HEK293 (cell line): ENCODE measurements at regions not wholly inside any gene's neighbourhood (a gene's known extent, or its start where the extent isn't known, plus 50 kb on each side); places are given as distances from the start of the nearest gene placed in this dataset.

Experiments
- CTCF ChIA-PET: fragments of 350-600 bp; formaldehyde crosslinking; extraction: SDS; loops from one replicate; lab custom pipeline; 2021; ENCODE audit warnings: antibody characterized with exemption; lab: Yijun Ruan, JAX
- POLR2A ChIA-PET: fragments of 300-600 bp; formaldehyde crosslinking; extraction: SDS; loops from one replicate; lab custom pipeline; 2020; ENCODE audit warnings: antibody characterized with exemption, inconsistent platforms; lab: Yijun Ruan, JAX
- H3K27ac ChIP-seq: fragments of 200-500 bp; sonication (Bioruptor generic); 2 replicates; pipeline ENCODE4 v1.5.1; 2014; ENCODE audit warnings: low read depth, low read length, control low read depth, inconsistent platforms; ENCODE audit errors: extremely low read depth
- H3K36me3 ChIP-seq, 2 experiments: fragments of 200-500 bp in 1 of 2; sonication (Bioruptor generic) in 1 of 2; 1 replicate in 1 of 2; 2 replicates in 1 of 2; pipeline ENCODE4 v1.5.1; 2014 to 2017; ENCODE audit warnings: inconsistent platforms in 2 of 2, low read length in 2 of 2; ENCODE audit not compliant: control insufficient read depth in 2 of 2, insufficient read depth in 1 of 2
- H3K4me1 ChIP-seq: fragments of 200-500 bp; sonication (Bioruptor generic); 2 replicates; pipeline ENCODE4 v1.5.1; 2014; ENCODE audit warnings: mild to moderate bottlenecking, low read length, inconsistent platforms; ENCODE audit not compliant: control insufficient read depth, insufficient read depth
- H3K4me3 ChIP-seq: 2 replicates; pipeline ENCODE4 v1.5.1; 2011; ENCODE audit warnings: low read depth, mild to moderate bottlenecking, control low read depth, low read length, moderate library complexity
- H3K9me3 ChIP-seq: fragments of 200-500 bp; sonication (Bioruptor generic); 2 replicates; pipeline ENCODE4 v1.5.1; 2014; ENCODE audit warnings: low read depth, low read length, inconsistent platforms; ENCODE audit not compliant: control insufficient read depth, insufficient read depth
- BCL11A ChIP-seq: fragments of 450-650 bp; formaldehyde crosslinking; IDR thresholded peaks from 2 replicates; pipeline ENCODE4 v1.5.1; 2016; ENCODE audit warnings: low read depth, missing biosample characterization, missing genetic modification characterization
- EGR2 ChIP-seq: fragments of 450-650 bp; formaldehyde crosslinking; IDR thresholded peaks from 2 replicates; pipeline ENCODE4 v1.5.1; 2016; ENCODE audit warnings: low read depth, missing biosample characterization, missing genetic modification characterization
- FEZF1 ChIP-seq: fragments of 450-650 bp; formaldehyde crosslinking; IDR thresholded peaks from 2 replicates; pipeline ENCODE4 v1.5.1; 2016; ENCODE audit warnings: missing biosample characterization, missing genetic modification characterization
- HOXC10 ChIP-seq: sonication (generic); formaldehyde crosslinking; IDR thresholded peaks from 2 replicates; pipeline ENCODE4 v1.8.1; 2023; ENCODE audit warnings: mild to moderate bottlenecking, missing genetic modification reagents
- KLF9 ChIP-seq: fragments of 450-650 bp; formaldehyde crosslinking; IDR thresholded peaks from 2 replicates; pipeline ENCODE4 v1.5.1; 2016; ENCODE audit warnings: missing biosample characterization, missing genetic modification characterization, low read depth
- RBAK ChIP-seq: fragments of 450-650 bp; formaldehyde crosslinking; IDR thresholded peaks from 2 replicates; pipeline ENCODE4 v1.5.1; 2016; ENCODE audit warnings: missing biosample characterization, missing genetic modification characterization
- SCRT2 ChIP-seq: fragments of 450-650 bp; formaldehyde crosslinking; IDR thresholded peaks from 2 replicates; pipeline ENCODE4 v1.5.1; 2016; ENCODE audit warnings: missing biosample characterization, missing genetic modification characterization
- YY1 ChIP-seq: fragments of 450-650 bp; formaldehyde crosslinking; IDR thresholded peaks from 2 replicates; pipeline ENCODE4 v1.5.1; 2018; ENCODE audit warnings: missing biosample characterization, missing genetic modification characterization
- ZBTB20 ChIP-seq: fragments of 450-650 bp; formaldehyde crosslinking; IDR thresholded peaks from 2 replicates; pipeline ENCODE4 v1.5.1; 2016; ENCODE audit warnings: missing biosample characterization, missing genetic modification characterization
- ZFHX2 ChIP-seq: fragments of 450-650 bp; formaldehyde crosslinking; conservative IDR thresholded peaks from 2 replicates; pipeline ENCODE4 v1.5.1; 2016; ENCODE audit warnings: missing biosample characterization, missing genetic modification characterization
- ZFP3 ChIP-seq: fragments of 450-650 bp; formaldehyde crosslinking; IDR thresholded peaks from 2 replicates; pipeline ENCODE4 v1.5.1; 2016; ENCODE audit warnings: low read depth, missing biosample characterization, missing genetic modification characterization
- ZIC2 ChIP-seq: fragments of 450-650 bp; formaldehyde crosslinking; IDR thresholded peaks from 2 replicates; pipeline ENCODE4 v1.5.1; 2016; ENCODE audit warnings: missing biosample characterization, missing genetic modification characterization
- ZNF132 ChIP-seq: fragments of 450-650 bp; formaldehyde crosslinking; IDR thresholded peaks from 2 replicates; pipeline ENCODE4 v1.5.1; 2017; ENCODE audit warnings: missing biosample characterization, missing genetic modification characterization, borderline replicate concordance
- ZNF169 ChIP-seq: fragments of 450-650 bp; formaldehyde crosslinking; IDR thresholded peaks from 2 replicates; pipeline ENCODE4 v1.5.1; 2016; ENCODE audit warnings: missing biosample characterization, missing genetic modification characterization
- ZNF248 ChIP-seq: fragments of 450-650 bp; formaldehyde crosslinking; IDR thresholded peaks from 2 replicates; pipeline ENCODE4 v1.5.1; 2017; ENCODE audit warnings: missing biosample characterization, missing genetic modification characterization
- ZNF311 ChIP-seq: fragments of 450-650 bp; formaldehyde crosslinking; IDR thresholded peaks from 2 replicates; pipeline ENCODE4 v1.5.1; 2017; ENCODE audit warnings: missing biosample characterization, missing genetic modification characterization, borderline replicate concordance
- ZNF404 ChIP-seq: fragments of 450-650 bp; formaldehyde crosslinking; IDR thresholded peaks from 2 replicates; pipeline ENCODE4 v1.5.1; 2017; ENCODE audit warnings: missing biosample characterization, missing genetic modification characterization
- ZNF449 ChIP-seq: fragments of 450-650 bp; formaldehyde crosslinking; IDR thresholded peaks from 2 replicates; pipeline ENCODE4 v1.5.1; 2017; ENCODE audit warnings: missing biosample characterization, mild to moderate bottlenecking, missing genetic modification characterization, moderate library complexity
- ZNF555 ChIP-seq: fragments of 450-650 bp; formaldehyde crosslinking; conservative IDR thresholded peaks from 2 replicates; pipeline ENCODE4 v1.5.1; 2017; ENCODE audit warnings: missing biosample characterization, mild to moderate bottlenecking, missing genetic modification characterization, inconsistent platforms
- ZNF558 ChIP-seq: fragments of 450-650 bp; formaldehyde crosslinking; IDR thresholded peaks from 2 replicates; pipeline ENCODE4 v1.5.1; 2016; ENCODE audit warnings: missing biosample characterization, missing genetic modification characterization
- ZNF561 ChIP-seq: fragments of 450-650 bp; IDR thresholded peaks from 2 replicates; pipeline ENCODE4 v1.5.1; 2018; ENCODE audit warnings: missing biosample characterization, missing genetic modification characterization, borderline replicate concordance
- ZNF596 ChIP-seq: fragments of 450-650 bp; IDR thresholded peaks from 2 replicates; pipeline ENCODE4 v1.5.0; 2018; ENCODE audit warnings: missing biosample characterization, mild to moderate bottlenecking, missing genetic modification characterization, moderate library complexity
- ZNF600 ChIP-seq: fragments of 450-650 bp; formaldehyde crosslinking; IDR thresholded peaks from 2 replicates; pipeline ENCODE4 v1.5.1; 2016; ENCODE audit warnings: missing biosample characterization, missing genetic modification characterization
- ZNF624 ChIP-seq: fragments of 450-650 bp; formaldehyde crosslinking; IDR thresholded peaks from 2 replicates; pipeline ENCODE4 v1.5.1; 2017; ENCODE audit warnings: missing biosample characterization, missing genetic modification characterization
- ZNF658 ChIP-seq: fragments of 450-650 bp; formaldehyde crosslinking; IDR thresholded peaks from 2 replicates; pipeline ENCODE4; 2016; ENCODE audit warnings: missing biosample characterization, missing genetic modification characterization
- ZNF692 ChIP-seq: fragments of 450-650 bp; formaldehyde crosslinking; IDR thresholded peaks from 2 replicates; pipeline ENCODE4 v1.5.1; 2016; ENCODE audit warnings: missing biosample characterization, missing genetic modification characterization
- ZNF785 ChIP-seq: fragments of 450-650 bp; formaldehyde crosslinking; IDR thresholded peaks from 2 replicates; pipeline ENCODE4 v1.5.1; 2016; ENCODE audit warnings: missing biosample characterization, missing genetic modification characterization
- ZSCAN4 ChIP-seq: fragments of 450-650 bp; formaldehyde crosslinking; IDR thresholded peaks from 2 replicates; pipeline ENCODE4 v1.5.1; 2017; ENCODE audit warnings: missing biosample characterization, missing genetic modification characterization

- peaks cover 6% of the 10 kb centered on the region for H3K4me1 ChIP-seq
- no peak overlapping the region for H3K4me3 ChIP-seq
- CTCF ChIA-PET, result no interaction called here
- H3K27ac ChIP-seq, result no peak overlapping the region
- POLR2A ChIA-PET, result no interaction called here
- TF ChIP-seq ZIC2 (tag by site-specific recombination), result no peak
- TF ChIP-seq ZNF132 (tag by site-specific recombination), result no peak
- TF ChIP-seq EGR2 (tag by site-specific recombination), result no peak
- TF ChIP-seq SCRT2 (tag by site-specific recombination), result no peak
- no peak for TF ChIP-seq ZBTB20 (tag by site-specific recombination)
- no peaks in the 10 kb centered on the region for H3K36me3 ChIP-seq
- H3K9me3 ChIP-seq, result no peaks in the 10 kb centered on the region
Measured at GRCh38 chr13:32878163-32878562, 138.1 kb upstream of the KL start.

DNA sequence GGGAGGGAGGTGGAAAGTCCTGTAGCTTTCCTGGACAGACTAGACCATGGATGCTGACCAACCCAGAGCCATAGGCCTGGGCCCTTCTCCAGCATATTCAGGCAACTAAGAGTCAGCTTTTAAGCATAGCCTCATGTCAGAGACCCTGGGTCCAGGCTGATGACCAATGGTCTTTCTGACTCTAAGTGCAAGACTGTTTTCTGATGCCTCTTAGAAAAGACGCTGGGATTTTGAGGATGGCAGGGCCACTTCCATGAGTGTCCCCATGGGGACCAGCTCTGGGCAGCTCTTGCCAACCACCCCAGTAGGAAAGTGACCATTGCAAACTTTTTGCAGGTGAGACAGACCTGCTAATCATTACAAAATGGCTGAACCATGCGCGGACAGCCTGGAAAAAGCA lies 135.6 kb upstream of the KL start:
- Histone ChIP-seq H3K4me1 (peaks cover 6% of the 10 kb centered on the region), H3K9me3 (no peaks in the 10 kb centered on the region), H3K4me3 (no peak overlapping the region), H3K36me3 (no peaks in the 10 kb centered on the region), H3K27ac (no peak overlapping the region)
- ChIA-PET CTCF (interaction anchor here (1.2 kb wide), 1 partner anchor 20 kb away, joined by 5 read pairs; no protein-coding TSS in a partner anchor), POLR2A (no interaction called here)
- no peak for TF ChIP-seq RBAK (tag by site-specific recombination)
- TF ChIP-seq HOXC10 (CRISPR knock-in tag), result no peak
- no peak for TF ChIP-seq ZNF658 (tag by site-specific recombination)
- TF ChIP-seq ZNF785, result no peak
- TF ChIP-seq FEZF1, result no peak
- TF ChIP-seq ZFP3 (tag by site-specific recombination), result no peak
- TF ChIP-seq BCL11A (tag by site-specific recombination), result no peak
- no peak for TF ChIP-seq ZNF561 (tag by site-specific recombination)

DNA sequence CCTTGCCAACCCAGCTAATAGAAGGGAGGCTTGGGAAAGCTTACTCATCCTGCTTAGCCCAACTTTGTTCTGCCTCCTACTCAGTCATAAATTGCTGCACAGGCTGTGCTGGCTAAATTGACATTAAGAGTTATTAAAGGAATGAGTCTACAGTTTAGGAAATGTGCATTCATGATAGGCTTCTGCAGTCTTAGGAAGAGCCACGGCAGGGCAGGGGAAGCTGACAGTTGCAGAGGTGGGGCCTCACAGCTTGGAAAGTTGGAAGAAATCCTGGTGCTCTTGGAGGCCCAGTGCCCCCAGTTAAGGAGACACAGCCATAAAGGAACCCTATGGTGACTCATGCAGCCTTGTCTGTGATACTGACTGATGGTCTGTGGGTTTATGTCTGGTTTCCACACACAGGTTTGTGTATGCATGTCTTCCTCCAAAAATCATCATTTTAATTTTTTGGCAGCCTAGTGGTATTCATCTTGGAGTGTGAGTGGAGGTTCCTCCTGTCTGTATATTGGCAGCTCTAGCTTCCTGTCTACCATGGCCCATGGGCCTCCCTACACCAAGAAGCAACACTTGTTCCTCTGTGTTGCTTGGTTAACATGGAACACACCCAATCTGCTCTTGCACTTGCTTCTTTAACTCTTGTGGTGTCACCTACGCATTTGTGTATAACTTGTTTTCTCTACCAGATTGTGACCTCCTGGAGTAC lies 135.0 kb upstream of the KL start:
- Histone ChIP-seq H3K4me1 (peaks cover 6% of the 10 kb centered on the region), H3K4me3 (no peak overlapping the region), H3K36me3 (no peaks in the 10 kb centered on the region), H3K9me3 (no peaks in the 10 kb centered on the region), H3K27ac (no peak overlapping the region)
- POLR2A ChIA-PET, result no interaction called here
- CTCF ChIA-PET, result interaction anchor here (0.6 to 1.2 kb wide), 2 partner anchors 19 to 843 kb away, joined by 3 to 5 read pairs; no protein-coding TSS in a partner anchor
- TF ChIP-seq ZNF558 (peak; percentile 69), ZNF449 (tag by site-specific recombination) (peak; percentile 38; the same call in 1 of the 2 replicates), ZFHX2 (tag by site-specific recombination) (peak; percentile 49; the same call in 1 of the 2 replicates), ZNF624 (tag by site-specific recombination) (no peak), ZSCAN4 (no peak), ZNF692 (tag by site-specific recombination) (peak; percentile 45; the same call in 1 of the 2 replicates), ZNF248 (tag by site-specific recombination) (no peak), YY1 (tag by site-specific recombination) (no peak), ZFP3 (tag by site-specific recombination) (no peak), ZNF555 (no peak), EGR2 (tag by site-specific recombination) (0 out of 2 replicates have a peak, but pooled peaks have one; percentile 29), ZNF169 (tag by site-specific recombination) (no peak), KLF9 (no peak), ZNF596 (tag by site-specific recombination) (no peak), ZNF404 (no peak), ZNF311 (no peak), ZNF600 (tag by site-specific recombination) (peak; percentile 25; the same call in 1 of the 2 replicates)
